ENCODE measurements at regions not wholly inside any gene's neighbourhood (a gene's known extent, or its start where the extent isn't known, plus 50 kb on each side); places are given as distances from the start of the nearest gene placed in this dataset.

DNA sequence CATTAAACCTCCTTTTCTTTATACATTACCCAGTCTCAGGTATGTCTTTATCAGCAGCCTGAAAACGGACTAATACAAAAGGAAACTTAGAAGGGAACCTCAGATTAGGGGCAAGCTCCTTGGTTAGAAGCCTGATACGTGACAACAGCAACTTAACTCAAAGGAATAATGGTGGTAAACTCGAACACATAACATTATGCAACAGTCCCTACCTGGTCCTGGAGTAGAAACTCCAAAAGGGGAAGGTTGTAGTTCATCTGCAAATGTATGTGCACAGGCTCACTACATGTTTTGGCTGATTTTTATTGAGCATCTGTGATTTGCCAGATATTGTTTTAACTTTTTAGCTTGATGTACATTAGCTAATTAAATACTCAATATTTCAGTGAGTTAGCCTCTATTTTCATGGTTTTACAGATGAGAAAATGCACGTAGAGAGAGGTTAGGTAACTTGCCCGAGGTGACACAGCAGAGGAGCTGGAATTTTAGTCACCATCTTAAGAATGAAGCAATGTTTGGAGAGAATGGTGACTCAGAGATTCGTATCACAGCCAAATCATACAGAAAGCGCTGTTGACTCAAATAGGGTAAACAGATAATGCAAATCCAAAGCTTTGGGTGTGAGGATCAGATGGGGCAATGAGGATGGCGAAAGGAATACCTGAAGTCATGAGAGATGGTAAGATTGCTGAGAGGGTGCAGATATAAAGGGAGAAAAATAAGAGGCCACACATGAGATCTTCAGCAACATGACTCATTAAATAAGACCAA, 194.9 kb upstream of the RBFOX1 start:
- TF ChIP-seq, protein P1, sequence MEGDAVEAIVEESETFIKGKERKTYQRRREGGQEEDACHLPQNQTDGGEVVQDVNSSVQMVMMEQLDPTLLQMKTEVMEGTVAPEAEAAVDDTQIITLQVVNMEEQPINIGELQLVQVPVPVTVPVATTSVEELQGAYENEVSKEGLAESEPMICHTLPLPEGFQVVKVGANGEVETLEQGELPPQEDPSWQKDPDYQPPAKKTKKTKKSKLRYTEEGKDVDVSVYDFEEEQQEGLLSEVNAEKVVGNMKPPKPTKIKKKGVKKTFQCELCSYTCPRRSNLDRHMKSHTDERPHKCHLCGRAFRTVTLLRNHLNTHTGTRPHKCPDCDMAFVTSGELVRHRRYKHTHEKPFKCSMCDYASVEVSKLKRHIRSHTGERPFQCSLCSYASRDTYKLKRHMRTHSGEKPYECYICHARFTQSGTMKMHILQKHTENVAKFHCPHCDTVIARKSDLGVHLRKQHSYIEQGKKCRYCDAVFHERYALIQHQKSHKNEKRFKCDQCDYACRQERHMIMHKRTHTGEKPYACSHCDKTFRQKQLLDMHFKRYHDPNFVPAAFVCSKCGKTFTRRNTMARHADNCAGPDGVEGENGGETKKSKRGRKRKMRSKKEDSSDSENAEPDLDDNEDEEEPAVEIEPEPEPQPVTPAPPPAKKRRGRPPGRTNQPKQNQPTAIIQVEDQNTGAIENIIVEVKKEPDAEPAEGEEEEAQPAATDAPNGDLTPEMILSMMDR (optimal IDR thresholded peaks at IDR 0.05 in 1 of 3, IDR thresholded peaks at IDR 0.05 in 1 of 3, conservative IDR thresholded peaks at IDR 0.05 in 1 of 3; ENCODE audit: extremely low read depth in 1 of 3, insufficient read depth in 2 of 3, low read length in 3 of 3): no peak
- TF ChIP-seq EZH2 (IDR thresholded peaks at IDR 0.05; ENCODE audit: low read length): no peak

Measured in keratinocyte (primary cell).